Right lobe of liver (tissue), 4 donors: ENCODE measurements at regions not wholly inside any gene's neighbourhood (a gene's known extent, or its start where the extent isn't known, plus 50 kb on each side); places are given as distances from the start of the nearest gene placed in this dataset.

Experiments
- CTCF ChIP-seq, 4 donors: fragments of 200-600 bp in 3 of 4; fragments of 450-650 bp in 1 of 4; IDR thresholded peaks; one replicate each; pipeline versions ENCODE4 v1.5.1 to v1.8.0; 2016 to 2022; ENCODE audit warnings: antibody characterized with exemption in 4 of 4, mild to moderate bottlenecking in 2 of 4
- POLR2A ChIP-seq: fragments of 450-650 bp; IDR thresholded peaks from one replicate; pipeline ENCODE4 v1.6.1; 2017; ENCODE audit warnings: antibody characterized with exemption, mild to moderate bottlenecking
- donor health status: DM: no; HTN: no; CAD: no.
- donor health status: DM: no; HTN: no; CAD: no.
- donor health status: DM: no; HTN: yes; CAD: no.

GRCh38 chr12:3436461-3437065, 54.4 kb upstream of the PRMT8 start:
- TF ChIP-seq CTCF (IDR thresholded peaks at IDR 0.05) (no peak), POLR2A (no peak)
